HG03097 (cell line): ENCODE measurements at regions not wholly inside any gene's neighbourhood (a gene's known extent, or its start where the extent isn't known, plus 50 kb on each side); places are given as distances from the start of the nearest gene placed in this dataset.
"Not testable (repeated sequence)": the region's sequence is repeated elsewhere in the genome, so short reads cannot be mapped to it uniquely, and the experiment has no call there.

ENCODE experiments used
- ATAC-seq: cut with Tn5 transposase; IDR thresholded peaks from one replicate; pipeline ENCODE4 v1.9.1; 2021; ENCODE audit not compliant: unreplicated experiment, low FRiP score

DNA sequence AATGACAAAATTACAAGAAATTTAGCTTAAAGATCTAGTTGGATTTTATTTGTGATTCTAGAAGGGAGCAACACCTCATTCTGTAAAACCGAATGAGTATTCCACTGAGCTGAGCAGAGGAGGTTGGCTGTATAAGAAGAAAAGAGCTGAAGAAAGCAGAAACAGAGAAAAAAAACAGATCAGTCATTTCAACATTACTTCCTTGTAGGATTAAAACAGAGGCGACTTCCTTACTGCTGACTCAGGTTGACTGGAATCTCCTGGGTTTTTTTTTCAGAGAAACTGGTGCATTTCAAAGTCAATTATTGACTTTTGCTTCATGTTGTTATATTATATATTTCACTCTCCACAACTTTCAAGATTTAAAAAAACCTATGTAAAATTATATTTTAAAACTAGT is 368.1 kb upstream of the UBE2E2 start:
- ATAC-seq = no peak

DNA sequence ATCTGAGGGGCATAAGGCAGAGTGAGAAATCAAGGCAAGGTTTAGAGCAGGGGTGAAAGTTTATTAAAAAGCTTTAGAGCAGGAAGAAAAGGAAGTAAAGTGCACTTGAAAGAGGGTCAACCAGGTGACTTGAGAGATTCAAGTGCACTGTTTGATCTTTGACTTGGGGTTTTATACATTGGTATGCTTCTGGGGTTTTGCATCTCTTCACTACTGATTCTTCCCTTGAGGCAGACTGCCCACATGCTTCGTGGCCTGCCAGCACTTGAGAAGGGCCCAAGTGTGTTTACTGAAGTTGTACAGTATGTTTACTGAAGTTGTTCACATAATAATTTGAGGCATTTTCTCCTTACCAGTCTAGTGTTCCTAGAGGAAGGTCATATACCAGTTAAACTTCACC is 367.0 kb upstream of the UBE2E2 start:
- ATAC-seq = no peak

DNA sequence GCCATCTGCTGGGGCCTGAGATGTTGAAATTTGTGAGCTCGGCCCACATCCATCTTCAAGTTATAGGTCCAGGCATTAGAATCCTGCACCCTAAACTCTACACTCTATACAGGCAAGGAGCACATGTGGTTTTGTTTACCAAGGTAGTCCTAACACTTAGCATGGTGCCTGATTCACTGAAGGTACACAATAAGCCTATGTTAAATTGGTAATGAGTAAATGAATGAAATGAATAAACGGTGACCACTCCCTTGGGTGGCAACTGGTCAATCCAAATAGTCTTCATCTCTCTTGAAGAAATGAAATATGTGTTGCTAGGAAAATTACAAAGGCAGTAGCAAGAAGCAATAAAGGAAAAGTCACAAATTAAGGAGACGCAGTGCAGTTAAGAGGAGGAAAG is 359.3 kb upstream of the UBE2E2 start:
- no peak for ATAC-seq

DNA sequence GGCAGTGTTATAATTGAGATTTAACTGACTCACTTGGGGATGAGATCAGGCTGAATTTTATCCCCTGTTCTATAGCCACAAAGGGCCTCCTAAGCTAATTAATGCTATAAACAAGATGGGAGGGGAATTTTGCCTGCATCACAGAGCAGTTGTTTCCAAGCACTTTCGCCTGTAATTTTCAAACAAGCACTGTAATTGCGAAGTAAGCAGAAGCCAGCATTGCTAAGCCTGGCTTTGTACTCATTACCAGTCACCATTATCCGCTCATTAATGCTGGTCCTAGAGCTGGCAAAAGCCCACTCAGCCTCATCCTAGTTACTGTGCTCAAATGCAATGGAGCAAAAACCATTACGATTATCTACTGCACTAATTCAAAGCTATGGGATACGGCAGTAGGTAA is 356.6 kb upstream of the UBE2E2 start:
- no peak for ATAC-seq

DNA sequence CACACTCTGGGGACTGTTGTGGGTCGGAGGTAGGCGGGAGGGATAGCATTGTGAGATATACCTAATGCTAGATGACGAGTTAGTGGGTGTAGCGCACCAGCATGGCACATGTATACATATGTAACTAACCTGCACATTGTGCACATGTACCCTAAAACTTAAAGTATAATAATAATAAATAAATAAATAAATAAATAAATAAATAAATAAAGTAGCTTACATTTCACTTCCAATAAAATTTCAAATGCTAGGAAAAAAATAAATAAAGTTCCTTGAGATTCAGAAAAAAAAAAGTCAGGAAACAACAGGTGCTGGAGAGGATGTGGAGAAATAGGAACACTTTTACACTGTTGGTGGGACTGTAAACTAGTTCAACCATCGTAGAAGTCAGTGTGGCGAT is 353.5 kb upstream of the UBE2E2 start:
- ATAC-seq = not testable (repeated sequence)

DNA sequence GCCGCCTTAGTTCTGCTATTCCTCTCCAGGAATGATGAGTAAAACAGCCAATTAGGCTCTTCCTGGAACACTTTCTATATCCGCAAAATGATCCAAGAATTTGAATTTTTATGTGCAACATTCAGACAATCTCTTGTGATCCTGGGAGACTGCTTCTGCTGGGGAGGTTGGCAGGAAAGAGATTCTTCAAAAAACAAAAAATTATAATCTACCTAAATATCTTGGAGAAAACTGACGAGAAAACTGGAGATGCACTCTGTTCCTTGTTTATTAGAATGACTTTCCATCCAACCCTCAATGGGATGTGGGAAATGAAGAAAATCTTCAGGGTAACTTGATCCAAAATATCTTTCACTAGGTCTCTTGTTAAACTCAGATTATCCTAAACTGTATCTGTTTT is 346.3 kb upstream of the UBE2E2 start:
- ATAC-seq = no peak

DNA sequence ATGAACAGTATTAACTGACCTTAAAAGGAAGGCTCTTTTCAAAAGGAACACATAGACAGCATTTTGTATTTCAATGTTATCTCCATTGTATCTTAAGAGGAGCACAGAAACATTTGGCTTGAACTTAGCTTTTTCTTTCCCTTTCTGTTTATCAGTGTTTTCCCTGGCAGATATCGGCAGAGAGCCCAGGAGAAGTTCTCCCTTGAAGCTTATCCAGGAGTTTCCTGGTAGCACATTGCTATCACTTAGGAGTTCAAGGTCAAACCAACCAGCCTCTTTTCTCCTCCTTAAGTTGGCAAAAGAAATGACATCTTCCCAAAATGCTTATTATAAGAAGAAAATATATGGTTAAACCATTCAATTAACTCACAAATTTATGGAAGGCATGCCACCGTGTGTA is 344.6 kb upstream of the UBE2E2 start:
- ATAC-seq = no peak

DNA sequence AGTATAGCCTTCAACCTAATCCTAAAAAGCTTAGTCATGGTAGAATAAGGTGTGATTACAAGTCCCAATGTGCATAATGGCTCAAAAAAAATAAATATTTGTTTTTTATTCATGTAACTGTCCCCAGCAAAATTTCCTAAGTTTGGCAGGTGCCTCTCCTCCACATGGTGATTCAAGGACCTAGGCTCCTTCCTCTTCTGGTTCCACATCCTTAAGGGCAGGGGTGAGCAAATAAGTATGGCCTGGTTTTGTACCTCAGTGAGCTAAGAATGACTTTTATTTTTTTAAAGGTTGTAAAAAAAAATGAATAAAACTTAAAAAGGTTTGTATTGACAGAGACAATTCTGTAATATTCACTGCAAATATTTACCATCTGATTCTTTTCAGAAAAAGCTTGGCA is 343.5 kb upstream of the UBE2E2 start:
- ATAC-seq = no peak

DNA sequence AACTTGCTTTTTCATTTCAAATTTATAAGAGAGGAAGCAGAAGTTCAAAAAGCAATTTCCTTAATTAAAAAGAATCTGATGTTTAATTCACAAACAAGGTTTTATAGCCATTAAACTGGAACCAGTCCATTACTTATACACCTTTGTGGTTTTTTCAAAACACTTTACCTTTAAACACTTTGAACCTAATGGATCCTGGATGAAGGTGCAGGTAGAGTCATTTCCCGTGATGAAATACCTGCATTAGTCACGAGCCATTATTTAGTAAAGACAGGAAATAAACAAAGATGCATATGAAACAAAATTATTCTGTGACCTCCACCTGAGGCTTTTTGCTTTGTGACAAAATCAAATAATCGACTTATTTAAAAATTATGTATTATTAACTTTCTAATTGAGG is 341.7 kb upstream of the UBE2E2 start:
- no peak for ATAC-seq

DNA sequence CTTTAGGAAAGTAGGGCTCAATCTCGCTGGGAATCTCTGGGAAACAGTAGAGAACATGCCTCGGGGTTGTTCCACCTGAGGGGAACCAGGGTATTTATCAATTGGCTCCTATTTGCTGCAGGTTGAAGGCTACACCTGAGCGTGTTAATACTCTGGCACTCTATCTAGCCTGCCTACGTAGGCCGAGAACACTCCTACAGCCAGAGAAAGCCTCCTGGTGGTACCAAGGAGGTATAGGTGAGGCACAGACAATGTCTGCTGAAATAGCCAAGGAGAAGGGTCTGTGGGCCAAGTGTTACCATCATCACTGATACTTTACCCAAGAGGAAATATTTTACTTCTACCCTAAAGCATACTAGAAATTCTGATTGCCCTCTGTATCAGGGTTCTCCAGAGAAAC is 341.0 kb upstream of the UBE2E2 start:
- no peak for ATAC-seq

DNA sequence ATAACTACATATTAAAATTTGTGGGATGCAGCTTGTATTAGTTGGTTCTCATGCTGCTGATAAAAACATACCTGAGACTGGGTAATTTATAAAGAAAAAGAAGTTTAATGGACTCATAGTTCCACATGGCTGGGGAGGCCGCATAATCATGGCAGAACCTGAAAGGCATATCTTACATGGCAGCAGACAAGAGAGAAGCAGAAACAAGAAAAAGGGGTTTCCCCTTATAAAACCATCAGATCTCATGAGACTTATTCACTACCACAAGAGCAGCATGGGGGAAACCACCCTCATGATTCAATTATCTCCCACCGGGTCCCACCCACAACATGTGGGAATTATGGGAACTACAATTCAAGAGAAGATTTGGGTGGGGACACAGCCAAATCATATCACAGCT is 320.3 kb upstream of the UBE2E2 start:
- not testable (repeated sequence) for ATAC-seq

DNA sequence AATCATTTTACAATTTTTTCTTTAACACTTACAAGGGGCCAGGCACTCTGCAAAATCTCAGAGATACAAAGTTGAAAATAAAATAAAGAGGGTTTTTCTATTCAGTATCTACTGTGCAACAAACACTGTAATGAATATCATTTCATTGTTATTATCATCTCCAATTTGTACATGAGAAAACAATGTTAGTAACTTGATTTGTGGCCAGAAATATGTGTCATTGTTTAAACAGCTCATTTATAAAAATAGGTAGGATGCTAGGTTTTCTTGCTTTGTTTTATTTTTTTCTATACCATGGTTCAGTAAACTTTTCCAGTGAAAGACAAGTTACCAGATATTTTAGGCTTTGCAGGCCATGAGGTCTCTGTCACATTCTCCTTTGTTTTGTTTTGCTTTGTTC is 318.1 kb upstream of the UBE2E2 start:
- ATAC-seq = no peak

DNA sequence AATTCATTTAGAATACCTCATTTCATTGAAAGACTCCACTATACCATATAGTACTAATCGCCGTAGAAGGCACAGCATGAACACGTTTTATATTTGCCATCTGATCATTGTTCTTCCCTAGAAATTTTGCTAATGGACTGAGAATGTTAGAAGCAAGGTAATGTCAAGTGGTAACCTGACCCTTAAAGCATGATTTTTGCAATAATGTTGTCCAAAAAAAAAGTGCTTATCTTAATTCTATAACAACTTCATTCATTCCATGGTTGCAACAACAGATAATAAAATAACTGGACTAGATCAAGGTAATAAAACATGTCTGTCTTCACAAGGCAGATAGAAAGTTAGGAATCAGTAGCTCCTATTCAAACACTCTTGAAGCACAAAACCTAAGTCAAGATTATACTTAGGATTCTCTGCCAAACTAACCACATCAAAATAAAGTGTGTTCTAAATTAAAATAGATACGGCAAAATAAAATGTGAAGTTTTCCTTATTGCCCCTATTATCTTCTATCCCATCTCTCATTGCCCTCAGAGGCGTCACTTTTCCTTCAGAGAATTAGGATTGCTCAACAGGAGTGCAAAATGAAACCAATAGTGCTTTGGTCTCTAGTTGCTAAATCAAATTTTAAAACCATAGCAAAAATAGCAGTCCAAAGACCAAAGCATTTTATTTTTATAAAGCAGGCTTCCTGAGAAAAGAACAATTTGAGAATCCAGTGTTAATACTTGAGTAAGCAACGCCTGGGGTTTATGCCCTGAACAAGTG is 317.4 kb upstream of the UBE2E2 start:
- no peak for ATAC-seq

DNA sequence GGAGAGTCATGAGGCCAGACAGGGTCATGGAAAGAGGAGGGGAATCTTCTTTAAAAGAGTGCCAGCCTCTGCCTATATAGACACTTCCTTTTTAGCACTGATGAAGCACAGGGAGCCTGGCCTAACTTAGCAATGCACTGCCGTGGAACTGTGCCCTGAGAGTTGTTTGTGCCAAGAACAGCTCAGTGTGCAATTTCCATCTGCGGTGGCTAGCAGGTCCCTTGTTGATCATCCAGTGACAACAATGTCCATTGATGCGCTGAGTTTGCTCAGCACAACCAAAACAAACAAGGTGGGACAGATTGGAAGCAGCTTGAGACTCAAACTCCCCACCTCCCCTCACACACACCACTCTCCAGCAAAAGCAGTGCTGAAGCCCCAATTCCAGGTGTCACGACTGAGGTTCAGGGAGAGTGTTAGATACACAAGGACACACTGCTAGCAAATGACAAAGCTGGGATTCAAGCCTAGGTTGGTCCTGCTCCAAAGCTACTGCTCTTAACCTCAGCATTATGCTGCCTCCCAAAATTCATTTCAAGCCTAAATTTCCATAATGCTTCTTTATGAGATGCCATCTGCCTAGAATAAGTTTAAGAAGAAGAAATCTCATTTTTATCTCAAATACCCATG is 316.6 kb upstream of the UBE2E2 start:
- no peak for ATAC-seq

DNA sequence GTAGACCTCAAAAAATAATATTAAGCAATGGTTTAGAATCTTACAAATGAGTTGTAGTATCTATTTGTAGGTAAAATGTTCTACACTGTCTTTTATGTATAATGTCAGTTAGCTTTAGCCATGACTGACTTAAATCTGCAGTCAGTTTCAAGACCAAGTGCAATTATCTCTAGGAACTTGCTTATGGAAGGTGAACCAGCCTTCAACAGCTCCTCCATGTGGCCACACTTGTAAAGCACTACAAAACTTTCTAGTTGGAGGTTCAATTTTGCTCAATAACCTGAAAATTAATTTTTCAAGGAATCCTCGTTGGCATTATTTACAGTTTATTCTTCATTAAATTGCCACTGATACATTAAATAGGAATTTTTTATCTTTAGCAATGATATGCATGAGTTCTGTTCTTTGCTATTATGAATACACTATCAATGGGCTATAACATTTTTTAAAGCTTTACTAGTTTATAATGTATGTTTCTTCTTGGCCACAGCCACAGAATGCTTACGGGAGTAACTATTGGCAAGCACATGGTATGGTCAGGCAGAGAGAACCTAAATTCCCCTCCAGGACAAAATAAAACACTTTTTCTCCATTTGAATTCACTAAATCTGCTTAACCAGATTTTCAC is 315.3 kb upstream of the UBE2E2 start:
- no peak for ATAC-seq

DNA sequence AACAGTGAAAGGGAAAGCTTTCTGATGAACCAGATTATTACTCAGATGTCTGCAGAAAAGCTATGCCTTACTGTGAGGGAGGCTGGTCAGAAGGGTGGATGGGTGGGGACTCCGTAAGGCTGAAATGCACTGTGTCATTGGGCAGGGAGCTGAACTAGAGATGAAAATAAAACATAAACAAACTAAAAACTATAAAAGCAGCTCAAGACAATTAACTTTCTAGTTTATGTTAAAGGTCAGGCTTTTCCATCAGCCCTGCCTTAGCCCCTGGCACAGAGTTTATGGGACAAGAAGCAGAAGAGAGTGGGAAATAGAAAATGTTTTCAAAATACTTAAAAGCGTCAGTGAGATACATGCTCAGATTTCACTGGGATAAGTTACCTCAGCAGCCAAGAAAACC is 310.0 kb upstream of the UBE2E2 start:
- ATAC-seq = no peak

DNA sequence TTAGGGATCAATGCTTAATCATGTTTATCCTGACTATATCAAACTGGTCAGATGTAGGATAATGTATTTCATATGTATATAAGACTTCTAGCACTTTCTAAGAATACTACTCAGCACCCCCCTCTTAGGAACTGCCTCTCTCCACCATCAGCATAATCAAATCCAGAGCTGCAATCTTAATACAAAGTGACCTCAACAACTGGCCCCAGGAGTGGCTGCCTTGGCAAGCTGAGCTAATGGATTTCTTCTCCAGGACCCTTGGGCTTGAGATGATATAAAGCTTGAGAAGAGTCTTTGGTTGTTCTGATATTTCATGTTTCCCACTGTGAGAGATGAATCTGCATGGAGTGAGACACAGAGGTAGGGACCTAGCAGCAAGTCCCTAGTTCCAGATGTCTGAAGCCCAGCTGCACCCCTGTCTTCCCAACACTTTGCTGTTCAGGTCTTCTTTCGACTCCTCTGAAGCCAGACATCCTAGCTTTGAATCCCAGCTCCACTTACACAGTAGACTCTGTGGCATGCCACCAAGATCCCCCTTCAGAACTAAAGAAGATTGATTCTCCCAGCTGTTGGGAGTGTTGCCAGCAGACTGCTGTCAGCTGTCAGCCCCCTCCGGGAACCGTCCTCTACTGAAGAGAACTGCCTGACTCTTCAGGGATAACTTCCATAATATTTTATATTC is 309.3 kb upstream of the UBE2E2 start:
- ATAC-seq = no peak

DNA sequence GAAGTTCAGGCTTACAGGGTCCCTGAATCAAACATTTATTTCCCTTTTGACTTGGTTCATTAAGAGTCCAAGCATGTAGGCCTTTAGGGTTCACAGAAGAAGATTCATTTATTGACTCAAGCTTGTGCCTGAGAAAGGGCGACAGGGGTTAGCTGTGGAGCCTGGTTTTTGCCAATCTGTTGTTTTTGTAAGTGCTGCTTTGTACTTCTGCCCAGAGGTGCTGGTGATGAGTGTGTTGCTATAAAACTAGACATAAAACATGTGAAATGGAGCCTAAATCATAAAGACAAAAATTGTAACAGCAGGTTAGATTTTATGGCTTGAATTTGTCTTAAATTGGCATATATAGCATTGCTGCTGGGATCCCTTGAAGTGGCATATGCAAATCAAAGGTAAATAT is 308.3 kb upstream of the UBE2E2 start:
- no peak for ATAC-seq

DNA sequence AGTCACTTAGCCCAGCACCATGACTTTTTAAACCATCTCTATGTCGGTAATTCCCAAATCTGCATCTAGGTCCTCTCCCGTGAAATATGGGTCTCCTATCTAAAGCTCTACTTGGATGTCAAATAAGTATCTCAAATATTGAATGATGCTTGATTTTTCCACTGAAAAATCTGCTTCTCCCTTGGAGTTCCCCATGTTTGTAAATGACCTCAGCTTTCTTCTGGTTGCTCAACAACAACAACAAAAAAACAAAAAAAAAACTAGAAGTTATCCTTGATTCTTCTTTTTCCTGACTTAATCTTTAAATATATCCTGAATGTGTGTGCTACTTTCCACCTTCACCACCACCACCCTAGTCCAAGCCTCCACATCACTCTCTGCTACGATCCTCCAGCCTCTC is 307.5 kb upstream of the UBE2E2 start:
- ATAC-seq = no peak

DNA sequence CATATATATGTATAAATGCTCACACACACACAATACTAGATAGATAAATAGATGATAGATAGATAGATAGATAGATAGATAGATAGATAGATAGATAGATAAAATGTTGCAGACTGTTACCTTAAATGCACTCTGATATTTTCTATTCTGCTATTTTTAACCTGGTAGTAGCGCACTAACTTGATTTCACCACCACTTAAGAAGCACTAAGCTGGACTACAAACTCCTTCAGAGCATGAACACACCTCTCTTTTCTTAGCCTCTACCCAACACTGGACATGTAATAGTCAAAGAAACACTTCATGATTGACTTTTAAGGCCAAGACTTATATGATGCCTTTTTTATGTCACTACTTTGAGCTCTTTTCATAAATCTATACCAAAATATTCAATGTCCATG is 304.6 kb upstream of the UBE2E2 start:
- ATAC-seq = no peak

DNA sequence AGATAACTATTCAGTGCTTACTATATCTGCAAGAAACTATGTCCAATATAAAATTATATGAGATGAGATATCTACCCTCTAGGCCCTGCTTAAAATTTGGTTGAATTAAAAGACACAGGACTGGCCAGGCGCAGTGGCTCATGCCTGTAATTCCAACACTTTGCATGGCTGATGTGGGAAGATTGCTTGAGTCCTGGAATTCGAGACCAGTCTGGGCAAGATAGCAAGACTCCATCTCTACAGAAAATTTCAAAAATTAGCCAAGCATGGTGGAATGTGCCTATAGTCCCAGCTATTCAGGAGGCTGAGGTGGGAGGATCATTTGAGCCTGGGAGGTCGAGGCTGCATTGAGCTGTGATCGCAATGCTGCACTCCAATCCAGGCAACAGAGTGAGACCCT is 303.7 kb upstream of the UBE2E2 start:
- ATAC-seq = no peak

DNA sequence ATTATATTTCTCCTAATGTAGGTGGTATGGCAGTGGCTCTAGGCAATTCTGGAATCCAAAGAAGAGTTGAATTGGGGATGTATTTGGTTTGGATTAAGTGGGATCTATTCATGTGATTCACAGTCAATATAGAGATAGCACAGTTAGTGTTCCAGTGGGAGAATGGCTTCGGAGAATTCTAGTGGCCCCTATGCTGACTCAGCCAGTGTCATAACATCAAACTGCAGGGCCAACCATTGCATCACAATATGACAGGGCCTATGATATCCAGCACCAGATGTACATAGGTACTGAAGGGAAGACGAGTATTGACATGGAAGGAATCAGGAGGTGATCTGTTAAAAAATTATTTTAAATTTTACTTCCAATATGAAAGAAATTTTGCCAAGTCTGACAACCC is 302.8 kb upstream of the UBE2E2 start:
- ATAC-seq = no peak
